ENCODE measurements at regions not wholly inside any gene's neighbourhood (a gene's known extent, or its start where the extent isn't known, plus 50 kb on each side); places are given as distances from the start of the nearest gene placed in this dataset.

- ChIA-PET CTCF (no interaction called here), POLR2A (no interaction called here)
- ATAC-seq (no peak), DNase-seq (ENCODE audit: low spot score) (peak; percentile 12)
- Mint-ChIP-seq H3K36me3 (no peaks in the 10 kb centered on the region), H3K4me3 (peak overlapping the region; percentile 81), H3K9me3 (no peaks in the 10 kb centered on the region), H3K27me3 (ENCODE audit: low read depth) (peaks cover 67% of the 10 kb centered on the region), H3K4me1 (peaks cover 30% of the 10 kb centered on the region), H3K27ac (no peak overlapping the region)
- TF ChIP-seq CREM (CRISPR knock-in tag; IDR thresholded peaks at IDR 0.05) (no peak), PRDM15 (CRISPR knock-in tag; IDR thresholded peaks at IDR 0.05) (no peak), ATF1 (CRISPR knock-in tag; IDR thresholded peaks at IDR 0.05) (no peak), MLX (CRISPR knock-in tag; IDR thresholded peaks at IDR 0.05) (no peak), ZNF232 (CRISPR knock-in tag; IDR thresholded peaks at IDR 0.05) (no peak), ELF4 (CRISPR knock-in tag; IDR thresholded peaks at IDR 0.05; ENCODE audit: low read depth) (no peak), AR (CRISPR knock-in tag; IDR thresholded peaks at IDR 0.05) (no peak), E2F1 (CRISPR knock-in tag; IDR thresholded peaks at IDR 0.05) (no peak), HMGXB4 (CRISPR knock-in tag; IDR thresholded peaks at IDR 0.05) (no peak), RORB (CRISPR knock-in tag; IDR thresholded peaks at IDR 0.05) (no peak), MAX (CRISPR knock-in tag; IDR thresholded peaks at IDR 0.05) (no peak), ZBTB43 (CRISPR knock-in tag; IDR thresholded peaks at IDR 0.05) (no peak), CBFB (CRISPR knock-in tag; IDR thresholded peaks at IDR 0.05; ENCODE audit: low read depth) (no peak), ESRRA (CRISPR knock-in tag; IDR thresholded peaks at IDR 0.05; ENCODE audit: borderline replicate concordance) (no peak), ZNF219 (CRISPR knock-in tag; IDR thresholded peaks at IDR 0.05; ENCODE audit: borderline replicate concordance) (no peak), ZNF396 (CRISPR knock-in tag; IDR thresholded peaks at IDR 0.05; ENCODE audit: borderline replicate concordance) (no peak), TCF7 (CRISPR knock-in tag; IDR thresholded peaks at IDR 0.05; ENCODE audit: low read depth) (no peak), ARID4B (CRISPR knock-in tag; IDR thresholded peaks at IDR 0.05; ENCODE audit: borderline replicate concordance) (no peak), JAZF1 (CRISPR knock-in tag; IDR thresholded peaks at IDR 0.05) (no peak), KAT7 (CRISPR knock-in tag; IDR thresholded peaks at IDR 0.05; ENCODE audit: borderline replicate concordance) (no peak)
Observed at GRCh38 chr18:22558945-22559385, 141.2 kb upstream of the CTAGE1 start.

Data from WTC11 (cell line).